OCI-LY7 (cell line): ENCODE measurements at regions not wholly inside any gene's neighbourhood (a gene's known extent, or its start where the extent isn't known, plus 50 kb on each side); places are given as distances from the start of the nearest gene placed in this dataset.

Experiments used
- BruUV-seq: library from RNA; stranded (reverse); fragments of 400-500 nt; replicated peaks from 2 replicates; lab custom pipeline; 2021; lab: Mats Ljungman, UMichigan
- CTCF ChIA-PET: fragments of 300-600 bp; sonication (Branson Sonifier 250); formaldehyde crosslinking; loops from one replicate; lab custom pipeline; 2022; ENCODE audit warnings: antibody characterized with exemption; ENCODE audit not compliant: unreplicated experiment; lab: Charles Lee
- POLR2A ChIA-PET: fragments of 300-600 bp; sonication (Branson Sonifier 250); formaldehyde crosslinking; loops from one replicate; lab custom pipeline; 2022; ENCODE audit warnings: antibody characterized with exemption; lab: Charles Lee
- DNase-seq: peaks from one replicate; pipeline ENCODE4 v3.0.0-alpha.2; 2015; ENCODE audit warnings: low spot score
- H2AFZ ChIP-seq: fragments of 200-600 bp; sonication (generic), shearing (Covaris generic); 2 replicates; pipeline ENCODE4 v1.6.1; 2014; ENCODE audit warnings: mild to moderate bottlenecking, antibody characterized with exemption, low read length, moderate library complexity
- H3K27ac ChIP-seq: fragments of 200-600 bp; sonication (generic); 2 replicates; pipeline ENCODE4 v1.5.1; 2014; ENCODE audit warnings: mixed run types, low read depth, mild to moderate bottlenecking, moderate library complexity, low read length, inconsistent platforms; ENCODE audit not compliant: poor library complexity, severe bottlenecking
- H3K36me3 ChIP-seq: fragments of 200-600 bp; sonication (generic); 2 replicates; pipeline ENCODE4 v1.6.1; 2014; ENCODE audit warnings: mild to moderate bottlenecking, antibody characterized with exemption, low read length, moderate library complexity, mixed read lengths; ENCODE audit not compliant: insufficient read depth
- H3K4me1 ChIP-seq: fragments of 200-600 bp; sonication (generic); 2 replicates; pipeline ENCODE4 v1.5.1; 2014; ENCODE audit warnings: mild to moderate bottlenecking, low read length; ENCODE audit not compliant: insufficient read depth, poor library complexity, severe bottlenecking
- H3K4me2 ChIP-seq: fragments of 200-600 bp; sonication (generic); 2 replicates; pipeline ENCODE4 v1.6.1; 2014; ENCODE audit warnings: mild to moderate bottlenecking, low read length
- H3K4me3 ChIP-seq: fragments of 200-600 bp; sonication (generic); 2 replicates; pipeline ENCODE4 v1.5.1; 2014; ENCODE audit warnings: mild to moderate bottlenecking, low read depth, low read length; ENCODE audit not compliant: poor library complexity, severe bottlenecking
- H3K79me2 ChIP-seq: fragments of 200-600 bp; sonication (generic); 2 replicates; pipeline ENCODE4 v1.6.1; 2016; ENCODE audit warnings: low read depth, mild to moderate bottlenecking, low read length, moderate library complexity, mixed read lengths; ENCODE audit not compliant: insufficient read depth
- H3K9me2 ChIP-seq: fragments of 200-600 bp; sonication (generic); 2 replicates; pipeline ENCODE4 v1.6.1; 2016; ENCODE audit warnings: mild to moderate bottlenecking, low read length, mixed read lengths; ENCODE audit not compliant: insufficient read depth
- H3K9me3 ChIP-seq: fragments of 200-600 bp; sonication (generic); 2 replicates; pipeline ENCODE4 v1.6.1; 2014; ENCODE audit warnings: mild to moderate bottlenecking, mixed run types, low read length, mixed read lengths
- H4K20me1 ChIP-seq: fragments of 200-600 bp; sonication (generic); 2 replicates; pipeline ENCODE4 v1.6.1; 2014; ENCODE audit warnings: mild to moderate bottlenecking, antibody characterized with exemption, low read length, moderate library complexity, mixed read lengths; ENCODE audit not compliant: insufficient read depth
- EZH2phosphoT487 ChIP-seq: fragments of 200-600 bp; sonication (generic); IDR thresholded peaks from 2 replicates; pipeline ENCODE4 v1.6.1; 2018; ENCODE audit warnings: low read depth, borderline replicate concordance, mild to moderate bottlenecking, mixed run types, antibody characterized with exemption, low read length, moderate library complexity, mixed read lengths
- intact Hi-C: fragments of 100-400 bp; cut with micrococcal nuclease; formaldehyde crosslinking; loops from one replicate; pipeline ENCODE4 v1.10.0; 2022; ENCODE audit not compliant: unreplicated experiment
- TF ChIP-seq, protein P1 (sequence below): fragments of 200-600 bp; sonication (generic); conservative IDR thresholded peaks from 2 replicates; pipeline ENCODE4 v1.5.1; 2014; ENCODE audit warnings: mild to moderate bottlenecking, antibody characterized with exemption, low read length, moderate library complexity, mixed read lengths

- no peaks in the 10 kb centered on the region for H3K36me3 ChIP-seq
- no peak overlapping the region for H2AFZ ChIP-seq
- H3K27ac ChIP-seq, result no peak overlapping the region
- H3K9me3 ChIP-seq, result no peaks in the 10 kb centered on the region
- intact Hi-C loops, result no loop called here
- no peak for TF ChIP-seq EZH2phosphoT487
- TF ChIP-seq, protein P1, sequence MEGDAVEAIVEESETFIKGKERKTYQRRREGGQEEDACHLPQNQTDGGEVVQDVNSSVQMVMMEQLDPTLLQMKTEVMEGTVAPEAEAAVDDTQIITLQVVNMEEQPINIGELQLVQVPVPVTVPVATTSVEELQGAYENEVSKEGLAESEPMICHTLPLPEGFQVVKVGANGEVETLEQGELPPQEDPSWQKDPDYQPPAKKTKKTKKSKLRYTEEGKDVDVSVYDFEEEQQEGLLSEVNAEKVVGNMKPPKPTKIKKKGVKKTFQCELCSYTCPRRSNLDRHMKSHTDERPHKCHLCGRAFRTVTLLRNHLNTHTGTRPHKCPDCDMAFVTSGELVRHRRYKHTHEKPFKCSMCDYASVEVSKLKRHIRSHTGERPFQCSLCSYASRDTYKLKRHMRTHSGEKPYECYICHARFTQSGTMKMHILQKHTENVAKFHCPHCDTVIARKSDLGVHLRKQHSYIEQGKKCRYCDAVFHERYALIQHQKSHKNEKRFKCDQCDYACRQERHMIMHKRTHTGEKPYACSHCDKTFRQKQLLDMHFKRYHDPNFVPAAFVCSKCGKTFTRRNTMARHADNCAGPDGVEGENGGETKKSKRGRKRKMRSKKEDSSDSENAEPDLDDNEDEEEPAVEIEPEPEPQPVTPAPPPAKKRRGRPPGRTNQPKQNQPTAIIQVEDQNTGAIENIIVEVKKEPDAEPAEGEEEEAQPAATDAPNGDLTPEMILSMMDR, result no peak
- ChIA-PET CTCF (no interaction called here), POLR2A (no interaction called here)
- no TSS peak for BruUV-seq
- H4K20me1 ChIP-seq, result no peaks in the 10 kb centered on the region
- H3K79me2 ChIP-seq, result no peaks in the 10 kb centered on the region
- no peak for DNase-seq
- H3K4me2 ChIP-seq, result no peak overlapping the region
- H3K4me3 ChIP-seq, result no peak overlapping the region
- no peaks in the 10 kb centered on the region for H3K9me2 ChIP-seq
- H3K4me1 ChIP-seq, result no peaks in the 10 kb centered on the region
Observed at GRCh38 chr3:164235289-164236028, 842.8 kb downstream of the SI start.

- no peaks in the 10 kb centered on the region for H4K20me1 ChIP-seq
- intact Hi-C loops, result no loop called here
- H3K9me2 ChIP-seq, result no peaks in the 10 kb centered on the region
- DNase-seq, result no peak
- ChIA-PET POLR2A (interaction anchor here (0.6 kb wide), 1 partner anchor 11 kb away, joined by 3 read pairs; no protein-coding TSS in a partner anchor), CTCF (no interaction called here)
- no peak overlapping the region for H3K4me3 ChIP-seq
- no peaks in the 10 kb centered on the region for H3K36me3 ChIP-seq
- BruUV-seq, result no TSS peak
- H2AFZ ChIP-seq, result no peak overlapping the region
- no peaks in the 10 kb centered on the region for H3K9me3 ChIP-seq
- no peak overlapping the region for H3K4me2 ChIP-seq
- H3K27ac ChIP-seq, result no peak overlapping the region
- no peak for TF ChIP-seq EZH2phosphoT487
- TF ChIP-seq, protein P1, result no peak
- H3K4me1 ChIP-seq, result no peaks in the 10 kb centered on the region
- H3K79me2 ChIP-seq, result no peaks in the 10 kb centered on the region
Observed at GRCh38 chr3:164233951-164234350, 844.3 kb downstream of the SI start.

DNA sequence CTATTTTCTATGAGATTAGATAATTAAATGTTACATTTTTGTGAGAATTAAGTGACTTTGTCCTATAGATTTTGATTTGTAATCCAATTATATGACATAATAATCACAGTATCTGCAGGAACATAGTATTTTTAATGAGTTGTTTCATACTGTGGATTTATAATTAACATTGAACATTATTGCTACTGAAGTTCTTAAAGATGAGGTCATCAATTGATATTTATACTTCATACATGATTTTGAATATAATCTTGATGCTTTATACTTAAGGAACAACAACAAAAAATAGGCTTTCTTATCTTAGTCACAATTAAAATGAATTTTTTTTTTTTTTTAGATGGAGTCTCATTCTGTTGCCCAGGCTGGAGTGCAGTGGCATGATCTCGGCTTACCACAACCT lies 846.6 kb downstream of the SI start:
- H3K4me2 ChIP-seq, result no peak overlapping the region
- CTCF ChIA-PET, result no interaction called here
- no peak overlapping the region for H3K4me3 ChIP-seq
- H2AFZ ChIP-seq, result no peak overlapping the region
- intact Hi-C loops, result no loop called here
- no peak for DNase-seq
- no peak overlapping the region for H3K27ac ChIP-seq
- no TSS peak for BruUV-seq
- no peaks in the 10 kb centered on the region for H3K9me3 ChIP-seq
- H3K4me1 ChIP-seq, result no peaks in the 10 kb centered on the region
- POLR2A ChIA-PET, result no interaction called here
- H4K20me1 ChIP-seq, result no peaks in the 10 kb centered on the region
- no peaks in the 10 kb centered on the region for H3K9me2 ChIP-seq
- no peaks in the 10 kb centered on the region for H3K36me3 ChIP-seq
- H3K79me2 ChIP-seq, result no peaks in the 10 kb centered on the region
- TF ChIP-seq, protein P1, result no peak
- TF ChIP-seq EZH2phosphoT487, result no peak
